GM12878 (cell line): ENCODE measurements at regions not wholly inside any gene's neighbourhood (a gene's known extent, or its start where the extent isn't known, plus 50 kb on each side); places are given as distances from the start of the nearest gene placed in this dataset.

Experiments used
- BCL11A ChIP-seq: IDR thresholded peaks from 2 replicates; pipeline ENCODE4 v1.6.1; 2011; ENCODE audit warnings: low read depth, low read length
- BCLAF1 ChIP-seq: fragments of 450-650 bp; IDR thresholded peaks from 2 replicates; pipeline ENCODE4 v1.6.1; 2017; ENCODE audit warnings: antibody characterized with exemption, mild to moderate bottlenecking, moderate library complexity
- CTCF ChIP-seq, 3 experiments: IDR thresholded peaks in 2 of 3; conservative IDR thresholded peaks in 1 of 3; 2 replicates each; pipeline ENCODE4 v1.5.1; 2011; ENCODE audit warnings: low read depth in 3 of 3, low read length in 3 of 3, mild to moderate bottlenecking in 3 of 3, control low read depth in 2 of 3, moderate library complexity in 2 of 3, inconsistent platforms in 1 of 3, mixed read lengths in 1 of 3; ENCODE audit not compliant: control insufficient read depth in 2 of 3, insufficient read depth in 1 of 3; ENCODE audit errors: extremely low read depth in 1 of 3
- EP300 ChIP-seq, 2 experiments: fragments of 150-350 bp in 1 of 2; IDR thresholded peaks; 2 replicates each; pipeline ENCODE4 v1.6.1; 2011 to 2012; ENCODE audit warnings: low read depth in 2 of 2, low read length in 2 of 2, borderline replicate concordance in 1 of 2, improper control_type of control experiment in 1 of 2, inconsistent platforms in 1 of 2; ENCODE audit not compliant: control insufficient read depth in 1 of 2
- MAX ChIP-seq: IDR thresholded peaks from 2 replicates; pipeline ENCODE4 v1.6.1; 2012; ENCODE audit warnings: low read depth, low read length, improper control_type of control experiment
- MTA2 ChIP-seq: fragments of 450-650 bp; IDR thresholded peaks from 2 replicates; pipeline ENCODE4 v1.6.1; 2016; ENCODE audit warnings: low read depth, mild to moderate bottlenecking, moderate library complexity
- RB1 ChIP-seq: fragments of 450-650 bp; formaldehyde crosslinking; IDR thresholded peaks from 2 replicates; pipeline ENCODE4 v1.6.1; 2017; ENCODE audit warnings: mild to moderate bottlenecking, borderline replicate concordance
- STAT3 ChIP-seq: IDR thresholded peaks from 2 replicates; pipeline ENCODE4 v1.6.1; 2011; ENCODE audit warnings: low read depth, low read length, improper control_type of control experiment

- TF ChIP-seq CTCF (IDR thresholded peaks at IDR 0.05 in 2 of 3, conservative IDR thresholded peaks at IDR 0.05 in 1 of 3; ENCODE audit: control insufficient read depth in 2 of 3, extremely low read depth in 1 of 3, insufficient read depth in 1 of 3, low read depth in 3 of 3, low read length in 3 of 3) (no peak), EP300 (IDR thresholded peaks at IDR 0.05; ENCODE audit: borderline replicate concordance in 1 of 2, control insufficient read depth in 1 of 2, low read depth in 2 of 2, low read length in 2 of 2) (no peak), BCL11A (no peak), MTA2 (no peak), STAT3 (no peak), RB1 (no peak), BCLAF1 (no peak), MAX (no peak)
Measured at GRCh38 chr13:50549221-50549942, 294.1 kb downstream of the DLEU7 start.
